IMR-90 (cell line): ENCODE measurements at regions not wholly inside any gene's neighbourhood (a gene's known extent, or its start where the extent isn't known, plus 50 kb on each side); places are given as distances from the start of the nearest gene placed in this dataset.
A peak's percentile ranks its signal among the peaks of the same experiment; 100 is the strongest.
"Not testable (repeated sequence)": the region's sequence is repeated elsewhere in the genome, so short reads cannot be mapped to it uniquely, and the experiment has no call there.

Experiments used
- ATAC-seq: fragments of 200-7000 bp; cut with Tn5 transposase; 2 replicates; pipeline ENCODE4 v1.9.1; 2020; ENCODE audit warnings: low read depth, mild to moderate bottlenecking, moderate library complexity
- BruUV-seq: library from RNA; stranded (reverse); fragments of 400-500 nt; replicated peaks from 2 replicates; lab custom pipeline; 2021; lab: Mats Ljungman, UMichigan
- CTCF ChIA-PET: fragments of 300-600 bp; formaldehyde crosslinking; extraction: SDS; loops from one replicate; lab custom pipeline; 2021; ENCODE audit warnings: antibody characterized with exemption; lab: Yijun Ruan, JAX
- POLR2A ChIA-PET: fragments of 300-600 bp; sonication (Branson Sonifier 250); formaldehyde crosslinking; loops from one replicate; lab custom pipeline; 2022; ENCODE audit warnings: antibody characterized with exemption; ENCODE audit not compliant: unreplicated experiment; lab: Charles Lee
- DNase-seq: peaks from one replicate; pipeline ENCODE4 v3.0.0; 2013
- H2AFZ ChIP-seq: replicated peaks from 2 replicates; pipeline ENCODE3; 2013; ENCODE audit warnings: low read length, mild to moderate bottlenecking; ENCODE audit not compliant: poor library complexity
- H2AK5ac ChIP-seq: 2 replicates; pipeline ENCODE4 v1.6.1; 2013; ENCODE audit warnings: low read depth, low read length, inconsistent platforms
- H2AK9ac ChIP-seq: replicated peaks from 2 replicates; pipeline ENCODE3; 2013; ENCODE audit warnings: mild to moderate bottlenecking, low read depth, low read length, moderate library complexity; ENCODE audit not compliant: poor library complexity
- H2BK120ac ChIP-seq: 2 replicates; pipeline ENCODE4 v1.6.1; 2013; ENCODE audit warnings: low read depth, low read length, inconsistent platforms
- H2BK15ac ChIP-seq: 3 replicates; pipeline ENCODE4 v1.6.1; 2013; ENCODE audit warnings: low read depth, low read length, inconsistent platforms
- H2BK20ac ChIP-seq: 2 replicates; pipeline ENCODE4 v1.6.1; 2013; ENCODE audit warnings: low read depth, mild to moderate bottlenecking, inconsistent platforms, low read length, moderate library complexity
- H2BK5ac ChIP-seq: 2 replicates; pipeline ENCODE4 v1.6.1; 2013; ENCODE audit warnings: mild to moderate bottlenecking, low read depth, low read length, inconsistent platforms; ENCODE audit not compliant: poor library complexity, severe bottlenecking
- H3K14ac ChIP-seq: replicated peaks from 2 replicates; pipeline ENCODE4 v1.6.1; 2013; ENCODE audit warnings: low read depth, low read length, inconsistent platforms
- H3K18ac ChIP-seq: 2 replicates; pipeline ENCODE4 v1.6.1; 2013; ENCODE audit warnings: low read depth, low read length, control low read depth
- H3K23ac ChIP-seq: 2 replicates; pipeline ENCODE4 v1.6.1; 2013; ENCODE audit warnings: low read depth, low read length, inconsistent platforms
- H3K27ac ChIP-seq: 2 replicates; pipeline ENCODE4 v1.5.1; 2013; ENCODE audit warnings: mild to moderate bottlenecking, control low read depth, low read length; ENCODE audit not compliant: insufficient read depth
- H3K27me3 ChIP-seq: 2 replicates; pipeline ENCODE4 v1.6.1; 2013; ENCODE audit warnings: low read length; ENCODE audit not compliant: control insufficient read depth, insufficient read depth
- H3K36me3 ChIP-seq: 2 replicates; pipeline ENCODE4 v1.6.1; 2013; ENCODE audit warnings: low read length, mixed read lengths; ENCODE audit not compliant: control insufficient read depth, insufficient read depth
- H3K4ac ChIP-seq: 2 replicates; pipeline ENCODE4 v1.6.1; 2013; ENCODE audit warnings: low read depth, low read length, inconsistent platforms
- H3K4me1 ChIP-seq: 2 replicates; pipeline ENCODE4 v1.6.1; 2013; ENCODE audit warnings: low read length, mixed read lengths; ENCODE audit not compliant: control insufficient read depth, insufficient read depth
- H3K4me2 ChIP-seq: 2 replicates; pipeline ENCODE4 v1.6.1; 2013; ENCODE audit warnings: low read depth, mild to moderate bottlenecking, control low read depth, low read length, moderate library complexity
- H3K4me3 ChIP-seq: 2 replicates; pipeline ENCODE4 v1.5.1; 2013; ENCODE audit warnings: low read depth, mild to moderate bottlenecking, control low read depth, low read length, moderate library complexity; ENCODE audit not compliant: insufficient read depth
- H3K56ac ChIP-seq: 2 replicates; pipeline ENCODE4 v1.6.1; 2013; ENCODE audit warnings: low read length, inconsistent platforms; ENCODE audit not compliant: insufficient read depth; ENCODE audit errors: extremely low read depth
- H3K79me1 ChIP-seq, 2 experiments: 2 replicates each; pipeline ENCODE4 v1.6.1; 2013; ENCODE audit warnings: low read length in 2 of 2, inconsistent platforms in 1 of 2, low read depth in 1 of 2
- H3K9ac ChIP-seq: 2 replicates; pipeline ENCODE4 v1.6.1; 2013; ENCODE audit warnings: low read depth, low read length, control low read depth
- H3K9me1 ChIP-seq: 2 replicates; pipeline ENCODE4 v1.6.1; 2013; ENCODE audit warnings: low read length, inconsistent platforms; ENCODE audit not compliant: insufficient read depth
- H3K9me3 ChIP-seq: 2 replicates; pipeline ENCODE4 v1.6.1; 2013; ENCODE audit warnings: low read length; ENCODE audit not compliant: control insufficient read depth, insufficient read depth
- H4K20me1 ChIP-seq: 2 replicates; pipeline ENCODE4 v1.6.1; 2013; ENCODE audit warnings: low read length, inconsistent platforms; ENCODE audit not compliant: insufficient read depth
- H4K5ac ChIP-seq: 2 replicates; pipeline ENCODE4 v1.6.1; 2013; ENCODE audit warnings: mild to moderate bottlenecking, low read depth, low read length, control low read depth
- H4K8ac ChIP-seq, 2 experiments: 2 replicates each; pipeline ENCODE4 v1.6.1; 2013; ENCODE audit warnings: low read depth in 2 of 2, low read length in 2 of 2, control low read depth in 1 of 2, inconsistent platforms in 1 of 2
- H4K91ac ChIP-seq: 2 replicates; pipeline ENCODE4 v1.6.1; 2013; ENCODE audit warnings: low read depth, low read length, inconsistent platforms; ENCODE audit not compliant: insufficient read depth
- WGBS, 2 experiments: methylation state at CpG; one replicate each; pipeline versions ENCODE4 v1.1.5 to v1.1.7; 2013; ENCODE audit warnings: missing lambda C conversion rate in 2 of 2; ENCODE audit not compliant: insufficient read length in 1 of 2; ENCODE audit errors: extremely low coverage in 2 of 2; 5-methylcytosine and 5-hydroxymethylcytosine counted together
- dilution Hi-C: fragments of 300-500 bp; cut with HindIII; formaldehyde crosslinking; loops from one replicate; pipeline ENCODE4 v1.14.3; 2018; ENCODE audit warnings: low sequenced_read_pairs; ENCODE audit not compliant: unreplicated experiment
- in situ Hi-C: fragments of 300-500 bp; cut with MboI; formaldehyde crosslinking; loops from 3 replicates; pipeline ENCODE4 v1.14.3; 2019; ENCODE audit warnings: low sequenced_read_pairs, inconsistent platforms, mixed read lengths
- intact Hi-C: fragments of 100-400 bp; cut with micrococcal nuclease; formaldehyde crosslinking; loops from 2 replicates; pipeline ENCODE4 v1.10.0; 2022

- H2AK9ac ChIP-seq, BruUV-seq, H4K5ac ChIP-seq, H3K4me2 ChIP-seq, H2AK5ac ChIP-seq, H3K4ac ChIP-seq, H3K9ac ChIP-seq, dilution Hi-C loops, H2AFZ ChIP-seq, H3K27me3 ChIP-seq, H2BK15ac ChIP-seq, H3K4me1 ChIP-seq, H4K91ac ChIP-seq, intact Hi-C loops, H4K8ac ChIP-seq, CTCF ChIA-PET, H2BK20ac ChIP-seq, H3K14ac ChIP-seq, DNase-seq, H4K20me1 ChIP-seq, H2BK120ac ChIP-seq, H3K18ac ChIP-seq, H3K56ac ChIP-seq, H3K4me3 ChIP-seq, H3K9me3 ChIP-seq, H3K79me1 ChIP-seq, H3K27ac ChIP-seq, H2BK5ac ChIP-seq, H3K9me1 ChIP-seq, H3K36me3 ChIP-seq, POLR2A ChIA-PET, in situ Hi-C loops, H3K23ac ChIP-seq: not testable (repeated sequence)
- peak; percentile 79 for ATAC-seq
- WGBS, 2 experiments, result no CpG with 5 or more reads among the region's 1 CpG
Measured at GRCh38 chr9:40169204-40169603, 813.7 kb downstream of the SPATA31A1 start.

GRCh38 chr9:40173316-40173715, 817.8 kb downstream of the SPATA31A1 start:
- H3K4me1 ChIP-seq, H2BK15ac ChIP-seq, H2BK20ac ChIP-seq, H3K56ac ChIP-seq, H3K18ac ChIP-seq, H3K36me3 ChIP-seq, dilution Hi-C loops, H4K5ac ChIP-seq, DNase-seq, H3K23ac ChIP-seq, ATAC-seq, H2AK9ac ChIP-seq, intact Hi-C loops, H3K4me2 ChIP-seq, H4K20me1 ChIP-seq, H2AK5ac ChIP-seq, H3K4me3 ChIP-seq, H3K9ac ChIP-seq, H2BK5ac ChIP-seq, H2AFZ ChIP-seq, CTCF ChIA-PET, H3K14ac ChIP-seq, H3K79me1 ChIP-seq, H3K27ac ChIP-seq, H3K27me3 ChIP-seq, H3K9me3 ChIP-seq, in situ Hi-C loops, H4K8ac ChIP-seq, H3K9me1 ChIP-seq, BruUV-seq, POLR2A ChIA-PET, H4K91ac ChIP-seq, H2BK120ac ChIP-seq, H3K4ac ChIP-seq: not testable (repeated sequence)
- no CpG with 5 or more reads among the region's 4 CpGs for WGBS, 2 experiments
